ENCODE measurements at regions not wholly inside any gene's neighbourhood (a gene's known extent, or its start where the extent isn't known, plus 50 kb on each side); places are given as distances from the start of the nearest gene placed in this dataset.

- TF ChIP-seq CTCF (IDR thresholded peaks at IDR 0.05) (no peak), POLR2A (IDR thresholded peaks at IDR 0.05) (no peak), POLR2AphosphoS5 (IDR thresholded peaks at IDR 0.05) (no peak), EP300 (IDR thresholded peaks at IDR 0.05) (no peak)
These were observed 299.8 kb upstream of the NUDT12 start for GRCh38 chr5:103862398-103862797.

Data from sigmoid colon (tissue), 4 donors.